Osteoblast (primary cell): ENCODE measurements at regions not wholly inside any gene's neighbourhood (a gene's known extent, or its start where the extent isn't known, plus 50 kb on each side); places are given as distances from the start of the nearest gene placed in this dataset.
A peak's percentile ranks its signal among the peaks of the same experiment; 100 is the strongest.

Experiments used
- DNase-seq: peaks from one replicate; pipeline ENCODE4 v3.0.0; 2011; ENCODE audit warnings: low spot score, mixed read lengths; ENCODE audit not compliant: insufficient read length; ENCODE audit errors: missing footprints
- H2AFZ ChIP-seq: 2 replicates; pipeline ENCODE4 v1.6.0; 2011; ENCODE audit warnings: mild to moderate bottlenecking, low read length
- H3K27ac ChIP-seq: 2 replicates; pipeline ENCODE4 v1.5.1; 2011; ENCODE audit warnings: mild to moderate bottlenecking, low read depth, low read length, moderate library complexity
- H3K27me3 ChIP-seq: 2 replicates; pipeline ENCODE4 v1.6.0; 2012; ENCODE audit warnings: mild to moderate bottlenecking, control low read depth, inconsistent platforms, low read length, moderate library complexity; ENCODE audit not compliant: insufficient read depth
- H3K36me3 ChIP-seq: 2 replicates; pipeline ENCODE4 v1.5.1; 2011; ENCODE audit warnings: mild to moderate bottlenecking, low read length, control low read depth, moderate library complexity; ENCODE audit not compliant: insufficient read depth
- H3K4me1 ChIP-seq: 2 replicates; pipeline ENCODE4 v1.5.1; 2011; ENCODE audit warnings: mild to moderate bottlenecking, low read length, control low read depth, moderate library complexity; ENCODE audit not compliant: insufficient read depth
- H3K4me2 ChIP-seq: 2 replicates; pipeline ENCODE4 v1.6.0; 2011; ENCODE audit warnings: mild to moderate bottlenecking, low read length; ENCODE audit not compliant: insufficient read depth
- H3K4me3 ChIP-seq: fragments of 200-600 bp; sonication (generic); 3 replicates; pipeline ENCODE4 v1.5.1; 2012; ENCODE audit warnings: mild to moderate bottlenecking, low read length, inconsistent platforms; ENCODE audit not compliant: insufficient read depth
- H3K79me2 ChIP-seq: 2 replicates; pipeline ENCODE4 v1.6.0; 2012; ENCODE audit warnings: mild to moderate bottlenecking, low read length, control low read depth, inconsistent platforms; ENCODE audit not compliant: insufficient read depth
- H3K9me3 ChIP-seq: 2 replicates; pipeline ENCODE4 v1.5.1; 2011; ENCODE audit warnings: low read depth, low read length, control low read depth
- H4K20me1 ChIP-seq: 2 replicates; pipeline ENCODE4 v1.6.0; 2012; ENCODE audit warnings: mild to moderate bottlenecking, low read length, control low read depth; ENCODE audit not compliant: insufficient read depth
- TF ChIP-seq, protein P1 (sequence below): IDR thresholded peaks from 2 replicates; pipeline ENCODE4 v1.5.1; 2011; ENCODE audit warnings: mild to moderate bottlenecking, low read depth, low read length, moderate library complexity; ENCODE audit errors: extremely low read depth

DNA sequence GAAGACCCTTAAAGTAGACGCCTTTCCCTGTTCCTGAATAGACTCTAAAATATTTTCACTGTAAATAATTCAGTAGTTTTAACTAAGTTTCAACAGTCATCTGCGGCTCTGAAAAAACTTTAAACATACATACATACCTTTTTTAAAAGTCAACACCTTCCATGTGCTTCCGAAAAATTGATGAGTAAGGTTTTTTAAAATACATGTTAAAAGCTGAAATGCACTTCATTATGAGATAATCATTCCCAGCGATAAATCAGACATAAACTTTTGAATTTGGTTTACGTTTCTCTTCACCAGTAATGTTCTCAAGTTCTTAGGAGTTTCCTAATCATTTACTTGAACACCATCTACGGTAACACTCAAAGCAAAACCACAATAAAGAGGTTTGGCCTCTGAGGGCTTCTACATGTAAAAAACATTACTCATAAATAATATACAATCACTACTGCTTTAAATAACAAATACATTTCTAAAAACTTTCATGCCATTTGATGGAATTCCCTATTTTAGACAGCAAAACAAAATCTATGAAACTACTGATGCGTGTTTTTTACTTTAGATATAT is 403.5 kb downstream of the SHQ1 start:
- Histone ChIP-seq H4K20me1 (peaks cover 66% of the 10 kb centered on the region), H3K4me1 (peaks cover 7% of the 10 kb centered on the region), H2AFZ (no peak overlapping the region), H3K36me3 (no peaks in the 10 kb centered on the region), H3K4me3 (no peak overlapping the region), H3K79me2 (peaks cover 71% of the 10 kb centered on the region), H3K9me3 (no peaks in the 10 kb centered on the region), H3K4me2 (peak overlapping the region; percentile 96), H3K27ac (no peak overlapping the region), H3K27me3 (no peaks in the 10 kb centered on the region)
- DNase-seq: no peak
- TF ChIP-seq, protein P1, sequence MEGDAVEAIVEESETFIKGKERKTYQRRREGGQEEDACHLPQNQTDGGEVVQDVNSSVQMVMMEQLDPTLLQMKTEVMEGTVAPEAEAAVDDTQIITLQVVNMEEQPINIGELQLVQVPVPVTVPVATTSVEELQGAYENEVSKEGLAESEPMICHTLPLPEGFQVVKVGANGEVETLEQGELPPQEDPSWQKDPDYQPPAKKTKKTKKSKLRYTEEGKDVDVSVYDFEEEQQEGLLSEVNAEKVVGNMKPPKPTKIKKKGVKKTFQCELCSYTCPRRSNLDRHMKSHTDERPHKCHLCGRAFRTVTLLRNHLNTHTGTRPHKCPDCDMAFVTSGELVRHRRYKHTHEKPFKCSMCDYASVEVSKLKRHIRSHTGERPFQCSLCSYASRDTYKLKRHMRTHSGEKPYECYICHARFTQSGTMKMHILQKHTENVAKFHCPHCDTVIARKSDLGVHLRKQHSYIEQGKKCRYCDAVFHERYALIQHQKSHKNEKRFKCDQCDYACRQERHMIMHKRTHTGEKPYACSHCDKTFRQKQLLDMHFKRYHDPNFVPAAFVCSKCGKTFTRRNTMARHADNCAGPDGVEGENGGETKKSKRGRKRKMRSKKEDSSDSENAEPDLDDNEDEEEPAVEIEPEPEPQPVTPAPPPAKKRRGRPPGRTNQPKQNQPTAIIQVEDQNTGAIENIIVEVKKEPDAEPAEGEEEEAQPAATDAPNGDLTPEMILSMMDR: no peak

DNA sequence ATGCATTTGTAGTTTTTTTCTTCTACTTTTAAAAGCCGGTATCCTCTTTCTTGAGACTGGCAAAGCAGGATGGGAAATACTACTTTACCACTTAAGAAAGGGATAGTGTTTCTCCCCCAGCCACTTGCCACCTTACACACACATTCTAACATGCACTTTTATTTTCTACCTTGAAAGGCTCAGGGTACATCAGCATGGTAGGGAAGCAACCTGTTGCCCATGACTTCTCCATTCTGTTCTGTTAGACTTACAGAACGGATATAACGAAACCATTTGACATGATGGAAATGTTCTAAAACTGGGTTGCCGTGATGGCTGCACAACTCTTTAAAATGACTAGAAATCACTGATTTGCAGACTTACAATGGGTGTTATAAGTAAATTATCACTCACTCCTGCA is 405.5 kb downstream of the SHQ1 start:
- Histone ChIP-seq H3K36me3 (no peaks in the 10 kb centered on the region), H3K4me1 (peaks cover 7% of the 10 kb centered on the region), H3K4me3 (no peak overlapping the region), H3K27me3 (no peaks in the 10 kb centered on the region), H3K9me3 (no peaks in the 10 kb centered on the region), H2AFZ (no peak overlapping the region), H3K4me2 (no peak overlapping the region), H3K79me2 (peaks cover 90% of the 10 kb centered on the region), H3K27ac (no peak overlapping the region), H4K20me1 (peaks cover 76% of the 10 kb centered on the region)
- TF ChIP-seq, protein P1: no peak
- no peak for DNase-seq

DNA sequence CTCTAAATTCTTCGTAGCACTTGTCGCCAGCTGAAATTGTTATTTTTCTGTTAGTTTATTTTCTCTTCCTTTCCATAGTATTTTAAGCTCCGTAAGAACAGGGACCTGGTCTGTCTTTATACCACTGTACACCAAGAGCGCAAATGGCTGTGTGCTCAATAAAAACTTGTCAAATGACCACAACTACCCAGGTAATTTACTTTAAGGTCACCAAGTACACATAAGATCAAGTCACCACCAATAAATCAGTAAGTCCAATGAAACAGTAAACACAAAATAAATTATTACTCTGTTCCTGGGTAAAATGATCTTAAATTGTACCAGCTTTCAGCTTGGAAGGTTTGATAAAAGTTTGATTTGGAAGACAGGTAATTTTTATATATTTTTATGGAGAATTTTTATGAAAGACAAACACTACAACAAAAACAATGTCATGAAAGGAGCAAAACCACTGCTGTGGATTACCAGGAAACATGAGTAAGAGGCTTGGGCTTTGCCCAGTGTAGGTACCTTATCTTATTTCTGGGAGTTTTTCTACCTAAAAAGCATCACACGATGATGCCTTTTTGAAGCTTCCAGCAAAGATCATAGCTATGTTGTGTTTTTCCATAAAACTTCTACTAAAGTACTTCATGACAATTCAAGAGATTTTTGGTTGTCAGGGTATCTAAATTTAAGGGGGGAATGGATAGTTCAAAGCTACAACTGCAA is 406.8 kb downstream of the SHQ1 start:
- H3K27me3 ChIP-seq: no peaks in the 10 kb centered on the region
- H3K79me2 ChIP-seq: peaks cover 99% of the 10 kb centered on the region
- no peak overlapping the region for H3K4me2 ChIP-seq
- H3K9me3 ChIP-seq: no peaks in the 10 kb centered on the region
- H3K27ac ChIP-seq: no peak overlapping the region
- H3K4me3 ChIP-seq: no peak overlapping the region
- H4K20me1 ChIP-seq: peaks cover 87% of the 10 kb centered on the region
- peaks cover 7% of the 10 kb centered on the region for H3K4me1 ChIP-seq
- H3K36me3 ChIP-seq: no peaks in the 10 kb centered on the region
- TF ChIP-seq, protein P1: no peak
- DNase-seq: no peak
- H2AFZ ChIP-seq: no peak overlapping the region

DNA sequence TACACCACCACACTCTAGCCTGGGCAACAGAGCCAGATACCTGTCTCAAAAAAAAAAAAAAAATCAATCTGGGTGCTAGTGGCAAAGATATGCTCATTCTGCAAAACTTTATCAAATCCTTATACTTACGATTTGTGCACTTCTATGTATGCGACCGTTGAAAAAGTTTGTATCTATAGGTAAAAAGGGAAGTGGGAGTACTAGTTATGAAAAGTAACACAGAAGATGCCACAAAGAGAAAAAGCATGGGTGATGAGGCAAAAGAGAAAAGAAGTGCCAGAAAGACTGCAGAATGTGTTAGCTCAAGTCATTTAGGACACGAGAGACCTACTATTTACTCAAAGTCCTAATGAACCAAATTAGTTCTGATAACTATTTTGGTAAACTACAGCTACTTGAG is 407.8 kb downstream of the SHQ1 start:
- Histone ChIP-seq H3K4me2 (no peak overlapping the region), H3K4me3 (no peak overlapping the region), H3K79me2 (peaks cover 99% of the 10 kb centered on the region), H3K36me3 (no peaks in the 10 kb centered on the region), H2AFZ (no peak overlapping the region), H3K27ac (no peak overlapping the region), H4K20me1 (peaks cover 84% of the 10 kb centered on the region), H3K4me1 (peaks cover 1% of the 10 kb centered on the region), H3K27me3 (no peaks in the 10 kb centered on the region), H3K9me3 (no peaks in the 10 kb centered on the region)
- TF ChIP-seq, protein P1: no peak
- no peak for DNase-seq
